GM23338 (cell line): ENCODE measurements at regions not wholly inside any gene's neighbourhood (a gene's known extent, or its start where the extent isn't known, plus 50 kb on each side); places are given as distances from the start of the nearest gene placed in this dataset.

Experiments
- ATAC-seq: fragments of 200-7000 bp; cut with Tn5 transposase; 3 replicates; pipeline ENCODE4 v1.9.1; 2020
- DNase-seq: peaks from one replicate; pipeline ENCODE4 v3.0.0-alpha.2; 2015; ENCODE audit warnings: low spot score
- H2AFZ ChIP-seq: fragments of 200-600 bp; sonication (generic); 2 replicates; pipeline ENCODE4 v1.8.0; 2016; ENCODE audit warnings: antibody characterized with exemption, mild to moderate bottlenecking, moderate library complexity
- H3F3A ChIP-seq: fragments of 200-600 bp; sonication (generic); replicated peaks from 2 replicates; pipeline ENCODE4 v1.8.0; 2017; ENCODE audit warnings: antibody characterized with exemption, mixed run types, low read depth
- H3K27ac ChIP-seq: fragments of 200-600 bp; sonication (generic); 2 replicates; pipeline ENCODE4 v1.6.1; 2016; ENCODE audit warnings: low read depth
- H3K27me3 ChIP-seq: fragments of 200-600 bp; sonication (generic); 2 replicates; pipeline ENCODE4 v1.8.0; 2016; ENCODE audit warnings: mild to moderate bottlenecking, mixed run types, moderate library complexity; ENCODE audit not compliant: insufficient read depth
- H3K36me3 ChIP-seq: fragments of 200-600 bp; sonication (generic); 2 replicates; pipeline ENCODE4 v1.8.0; 2016; ENCODE audit warnings: mild to moderate bottlenecking; ENCODE audit not compliant: insufficient read depth
- H3K4me1 ChIP-seq: fragments of 200-600 bp; sonication (generic); 2 replicates; pipeline ENCODE4 v1.8.0; 2016; ENCODE audit warnings: mild to moderate bottlenecking, moderate library complexity; ENCODE audit not compliant: insufficient read depth
- H3K4me2 ChIP-seq: fragments of 200-600 bp; sonication (generic); 2 replicates; pipeline ENCODE4 v1.7.1; 2017; ENCODE audit warnings: mixed run types
- H3K4me3 ChIP-seq: fragments of 200-600 bp; sonication (generic); 2 replicates; pipeline ENCODE4 v1.6.1; 2016; ENCODE audit warnings: mixed run types
- H3K79me2 ChIP-seq: fragments of 200-600 bp; sonication (generic); replicated peaks from 2 replicates; pipeline ENCODE4 v1.8.0; 2017; ENCODE audit warnings: mild to moderate bottlenecking; ENCODE audit not compliant: insufficient read depth
- H3K9me2 ChIP-seq: fragments of 200-600 bp; sonication (generic); 2 replicates; pipeline ENCODE4 v1.8.0; 2017; ENCODE audit not compliant: insufficient read depth
- H4K20me1 ChIP-seq: fragments of 200-600 bp; sonication (generic); replicated peaks from 2 replicates; pipeline ENCODE4 v1.8.0; 2017; ENCODE audit warnings: mild to moderate bottlenecking; ENCODE audit not compliant: insufficient read depth
- H3K27ac Mint-ChIP-seq: 2 replicates; pipeline ENCODE4 v1.8.0; 2020; ENCODE audit warnings: inconsistent platforms, mild to moderate bottlenecking, moderate library complexity, mixed read lengths
- H3K27me3 Mint-ChIP-seq: 3 replicates; pipeline ENCODE4 v1.8.0; 2022; ENCODE audit warnings: low read depth, mild to moderate bottlenecking, moderate library complexity, mixed read lengths, inconsistent platforms; ENCODE audit not compliant: insufficient read depth, poor library complexity
- H3K36me3 Mint-ChIP-seq: 3 replicates; pipeline ENCODE4 v1.8.0; 2021; ENCODE audit warnings: low read depth, mild to moderate bottlenecking, inconsistent platforms, moderate library complexity, mixed read lengths
- H3K4me1 Mint-ChIP-seq: 3 replicates; pipeline ENCODE4 v1.8.0; 2020; ENCODE audit warnings: mild to moderate bottlenecking, inconsistent platforms, mixed read lengths
- H3K4me3 Mint-ChIP-seq: 3 replicates; pipeline ENCODE4 v1.8.0; 2021; ENCODE audit warnings: moderate library complexity, mild to moderate bottlenecking, inconsistent platforms, mixed read lengths
- H3K9me3 Mint-ChIP-seq: 3 replicates; pipeline ENCODE4 v1.8.0; 2020; ENCODE audit warnings: moderate library complexity, mild to moderate bottlenecking, inconsistent platforms, mixed read lengths
- CTCF ChIP-seq, 2 experiments: fragments of 200-600 bp in 1 of 2; sonication (generic) in 1 of 2; conservative IDR thresholded peaks; 2 replicates each; pipeline versions ENCODE4 v1.5.1 to v1.6.1; 2016 to 2017; ENCODE audit warnings: antibody characterized with exemption in 2 of 2, low read depth in 2 of 2, mild to moderate bottlenecking in 2 of 2, moderate library complexity in 1 of 2
- NANOG ChIP-seq: IDR thresholded peaks from 2 replicates; pipeline ENCODE4 v1.6.1; 2016; ENCODE audit warnings: antibody characterized with exemption, borderline replicate concordance
- REST ChIP-seq: IDR thresholded peaks from one replicate; pipeline ENCODE4 v1.6.1; 2018; ENCODE audit warnings: antibody characterized with exemption; ENCODE audit not compliant: unreplicated experiment
- ZNF462 ChIP-seq: fragments of 250-450 bp; sonication (Bioruptor Pico); IDR thresholded peaks from 2 replicates; pipeline ENCODE4 v1.5.0; 2020; ENCODE audit warnings: mild to moderate bottlenecking, moderate library complexity

GRCh38 chr2:16538707-16539106 lies 126.9 kb downstream of the CYRIA start:
- peaks cover 4% of the 10 kb centered on the region; the same call in 1 of the 3 replicates for H3K4me1 Mint-ChIP-seq

More at GRCh38 chr2:16538707-16539106, 126.9 kb downstream of the CYRIA start:
- H3K9me2 ChIP-seq: no peaks in the 10 kb centered on the region
- no peaks in the 10 kb centered on the region for H3K36me3 Mint-ChIP-seq
- no peak overlapping the region for H3K4me3 ChIP-seq
- H3K27me3 Mint-ChIP-seq: no peaks in the 10 kb centered on the region
- H3K79me2 ChIP-seq: no peaks in the 10 kb centered on the region
- H3K36me3 ChIP-seq: no peaks in the 10 kb centered on the region
- H3K27ac ChIP-seq: no peak overlapping the region
- ATAC-seq (no peak), DNase-seq (no peak)
- H3K4me3 Mint-ChIP-seq: no peak overlapping the region
- H3K4me2 ChIP-seq: no peak overlapping the region
- no peak overlapping the region for H2AFZ ChIP-seq
- H3K27ac Mint-ChIP-seq: no peak overlapping the region
- no peaks in the 10 kb centered on the region for H3F3A ChIP-seq
- H4K20me1 ChIP-seq: no peaks in the 10 kb centered on the region
- H3K9me3 Mint-ChIP-seq: no peaks in the 10 kb centered on the region
- TF ChIP-seq ZNF462 (no peak), REST (no peak), NANOG (no peak), CTCF (conservative IDR thresholded peaks at IDR 0.05; ENCODE audit: low read depth in 2 of 2) (no peak)
- no peaks in the 10 kb centered on the region for H3K27me3 ChIP-seq
- no peaks in the 10 kb centered on the region for H3K4me1 ChIP-seq
